Large intestine (tissue), 3 donors: ENCODE measurements at regions not wholly inside any gene's neighbourhood (a gene's known extent, or its start where the extent isn't known, plus 50 kb on each side); places are given as distances from the start of the nearest gene placed in this dataset.

ENCODE experiments used
- DNase-seq, 2 donors: peaks; one replicate each; pipeline versions ENCODE4 v3.0.0 to v3.0.0-alpha.2; 2013
- H3K27ac ChIP-seq: one replicate; pipeline ENCODE4 v1.5.1; 2013; ENCODE audit warnings: low read length
- H3K27me3 ChIP-seq: 2 replicates; pipeline ENCODE4 v1.6.1; 2013; ENCODE audit warnings: low read length; ENCODE audit not compliant: control insufficient read depth, insufficient read depth
- H3K36me3 ChIP-seq: 2 replicates; pipeline ENCODE4 v1.6.1; 2013; ENCODE audit warnings: low read length; ENCODE audit not compliant: control insufficient read depth, insufficient read depth
- H3K4me1 ChIP-seq: one replicate; pipeline ENCODE4 v1.6.1; 2013; ENCODE audit warnings: low read length; ENCODE audit not compliant: control insufficient read depth, insufficient read depth
- H3K4me3 ChIP-seq: one replicate; pipeline ENCODE4 v1.5.1; 2013; ENCODE audit warnings: low read length
- H3K9me3 ChIP-seq: one replicate; pipeline ENCODE4 v1.6.1; 2013; ENCODE audit warnings: mild to moderate bottlenecking, low read depth, low read length, moderate library complexity; ENCODE audit not compliant: control insufficient read depth
- WGBS: methylation state at CpG from one replicate; pipeline ENCODE4 v1.1.5; 2013; ENCODE audit warnings: low lambda C conversion rate; ENCODE audit not compliant: insufficient coverage; 5-methylcytosine and 5-hydroxymethylcytosine counted together

GRCh38 chr12:87772401-87772800 is 256.8 kb downstream of the C12orf50 start:
- Histone ChIP-seq H3K4me3 (no peak overlapping the region), H3K27ac (no peak overlapping the region), H3K27me3 (no peaks in the 10 kb centered on the region), H3K4me1 (no peaks in the 10 kb centered on the region), H3K36me3 (no peaks in the 10 kb centered on the region), H3K9me3 (no peaks in the 10 kb centered on the region)
- DNase-seq, result no peak
- 90% methylated on average over 2 of the region's 2 CpGs for WGBS

- Histone ChIP-seq H3K9me3 (no peaks in the 10 kb centered on the region), H3K27ac (no peak overlapping the region), H3K36me3 (no peaks in the 10 kb centered on the region), H3K4me1 (no peaks in the 10 kb centered on the region), H3K27me3 (no peaks in the 10 kb centered on the region), H3K4me3 (no peak overlapping the region)
- 92% methylated on average over 7 of the region's 11 CpGs for WGBS
- DNase-seq, result no peak
These were observed 260.5 kb downstream of the C12orf50 start for GRCh38 chr12:87768501-87769287.

DNA sequence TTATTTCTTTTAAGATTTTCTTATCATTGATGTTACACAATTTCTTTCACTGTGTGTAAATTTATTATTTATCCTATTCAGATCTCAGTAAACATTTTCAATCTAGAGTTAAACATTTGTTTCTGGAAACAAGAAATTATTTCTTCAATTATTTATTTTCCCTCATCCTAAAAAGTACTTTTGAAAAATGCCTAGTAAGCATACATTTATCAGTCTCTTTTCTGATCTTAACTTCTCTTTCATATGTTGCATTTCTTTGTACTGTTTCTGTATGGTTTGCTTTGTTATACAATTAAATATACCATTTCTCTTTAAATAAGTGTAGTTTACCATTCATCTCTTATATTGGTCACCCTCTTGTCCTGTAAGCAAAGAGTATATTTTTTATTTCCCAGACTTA is 263.2 kb downstream of the C12orf50 start:
- no peaks in the 10 kb centered on the region for H3K4me1 ChIP-seq
- no peak overlapping the region for H3K4me3 ChIP-seq
- H3K27me3 ChIP-seq, result no peaks in the 10 kb centered on the region
- no peak overlapping the region for H3K27ac ChIP-seq
- no peaks in the 10 kb centered on the region for H3K9me3 ChIP-seq
- DNase-seq, result no peak
- H3K36me3 ChIP-seq, result no peaks in the 10 kb centered on the region

GRCh38 chr12:87760943-87761342 is 268.3 kb downstream of the C12orf50 start:
- H3K9me3 ChIP-seq, result no peaks in the 10 kb centered on the region
- no peak overlapping the region for H3K4me3 ChIP-seq
- H3K27ac ChIP-seq, result no peak overlapping the region
- H3K27me3 ChIP-seq, result no peaks in the 10 kb centered on the region
- H3K36me3 ChIP-seq, result no peaks in the 10 kb centered on the region
- no peaks in the 10 kb centered on the region for H3K4me1 ChIP-seq
- no peak for DNase-seq
- 0% methylated on average over 1 of the region's 2 CpGs for WGBS

- Histone ChIP-seq H3K27ac (no peak overlapping the region), H3K9me3 (no peaks in the 10 kb centered on the region), H3K27me3 (no peaks in the 10 kb centered on the region), H3K4me3 (no peak overlapping the region), H3K4me1 (no peaks in the 10 kb centered on the region), H3K36me3 (no peaks in the 10 kb centered on the region)
- no peak for DNase-seq
These were observed 270.9 kb downstream of the C12orf50 start for GRCh38 chr12:87758271-87758670.

- Histone ChIP-seq H3K27ac (no peak overlapping the region), H3K27me3 (no peaks in the 10 kb centered on the region), H3K36me3 (no peaks in the 10 kb centered on the region), H3K4me3 (no peak overlapping the region), H3K9me3 (no peaks in the 10 kb centered on the region), H3K4me1 (no peaks in the 10 kb centered on the region)
- no peak for DNase-seq
- WGBS, result no CpG with 5 or more reads among the region's 3 CpGs
These were observed 272.5 kb downstream of the C12orf50 start for GRCh38 chr12:87756721-87757120.

DNA sequence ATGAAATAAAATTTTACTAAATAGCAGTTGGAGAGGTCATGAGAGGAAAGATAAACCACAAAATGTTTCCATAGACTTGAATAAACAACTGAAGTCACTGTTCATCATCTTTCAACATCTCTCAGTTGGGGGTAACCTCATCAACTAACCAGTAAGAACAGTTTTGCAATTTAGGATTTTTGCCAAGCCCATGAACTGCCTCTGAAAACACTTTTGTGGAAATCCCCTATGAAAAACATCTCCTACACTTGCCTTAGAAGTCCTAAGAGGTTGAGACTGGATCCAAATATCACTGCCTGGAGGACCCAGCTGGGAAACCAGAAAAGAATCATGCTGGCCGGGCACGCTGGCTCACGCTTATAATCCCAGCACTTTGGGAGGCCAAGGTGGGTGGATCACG is 273.1 kb downstream of the C12orf50 start:
- H3K9me3 ChIP-seq, result no peaks in the 10 kb centered on the region
- no peak overlapping the region for H3K4me3 ChIP-seq
- no peaks in the 10 kb centered on the region for H3K4me1 ChIP-seq
- no CpG with 5 or more reads among the region's 4 CpGs for WGBS
- no peaks in the 10 kb centered on the region for H3K27me3 ChIP-seq
- H3K36me3 ChIP-seq, result no peaks in the 10 kb centered on the region
- DNase-seq, result no peak
- no peak overlapping the region for H3K27ac ChIP-seq

DNA sequence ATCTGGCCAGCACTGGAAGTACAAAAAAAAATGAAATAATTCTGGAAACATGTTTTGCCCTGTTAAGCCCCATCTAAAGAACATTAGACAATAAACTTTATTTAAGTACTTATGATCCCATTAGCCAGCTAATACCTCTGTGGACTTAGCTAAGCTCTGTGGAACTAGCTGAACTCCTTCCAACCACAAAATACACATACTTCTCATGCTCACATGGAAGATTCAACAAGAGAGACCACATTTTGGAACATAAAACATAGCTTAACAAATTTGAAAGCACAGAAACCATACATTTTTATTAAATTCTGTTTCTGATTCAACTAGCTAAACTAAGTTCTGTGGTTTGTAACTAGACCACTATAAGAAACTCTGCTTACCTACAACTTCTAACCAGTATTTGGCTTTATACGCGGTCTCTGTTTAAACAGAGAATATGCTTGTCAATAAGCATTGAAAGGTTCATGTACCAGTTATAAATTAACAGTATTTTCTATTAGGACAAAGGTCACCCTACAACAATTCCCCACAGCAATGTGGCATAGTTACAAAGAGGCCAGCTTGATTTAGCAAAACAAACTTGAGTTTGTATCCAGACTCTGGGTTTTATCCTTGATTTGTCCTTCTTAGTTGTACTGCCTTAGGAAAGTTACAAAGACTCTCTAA is 300.1 kb downstream of the C12orf50 start:
- no peaks in the 10 kb centered on the region for H3K9me3 ChIP-seq
- H3K27ac ChIP-seq, result no peak overlapping the region
- H3K36me3 ChIP-seq, result no peaks in the 10 kb centered on the region
- H3K4me3 ChIP-seq, result no peak overlapping the region
- no CpG with 5 or more reads among the region's 2 CpGs for WGBS
- H3K4me1 ChIP-seq, result no peaks in the 10 kb centered on the region
- H3K27me3 ChIP-seq, result no peaks in the 10 kb centered on the region
- DNase-seq, result peak in 1 of 2 donors; percentile 39

- H3K36me3 ChIP-seq, result no peaks in the 10 kb centered on the region
- 72% methylated on average over 3 of the region's 3 CpGs for WGBS
- no peaks in the 10 kb centered on the region for H3K27me3 ChIP-seq
- H3K4me1 ChIP-seq, result no peaks in the 10 kb centered on the region
- no peak for DNase-seq
- H3K4me3 ChIP-seq, result no peak overlapping the region
- no peak overlapping the region for H3K27ac ChIP-seq
- no peaks in the 10 kb centered on the region for H3K9me3 ChIP-seq
These were observed 308.2 kb downstream of the C12orf50 start for GRCh38 chr12:87720967-87721366.

DNA sequence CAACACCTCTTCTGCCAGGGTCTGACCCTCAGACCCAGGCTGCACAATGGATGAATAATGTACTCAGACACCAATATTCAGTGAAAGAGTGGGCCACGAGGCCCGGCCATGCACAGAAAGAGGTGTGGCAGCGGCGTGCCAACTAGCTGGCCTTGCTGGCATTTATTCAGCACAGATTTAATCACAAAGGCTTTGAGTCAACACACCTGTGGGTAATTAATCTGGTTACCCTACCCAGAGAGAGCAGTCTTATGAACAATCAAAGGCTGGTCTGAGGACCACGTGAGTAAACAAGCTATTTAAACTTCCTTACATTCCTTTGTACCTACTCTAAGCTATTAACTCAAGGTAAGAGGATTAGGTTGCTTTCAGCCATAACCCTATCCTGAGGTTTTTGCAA is 324.8 kb downstream of the C12orf50 start:
- no CpG with 5 or more reads among the region's 5 CpGs for WGBS
- H3K36me3 ChIP-seq, result no peaks in the 10 kb centered on the region
- H3K4me3 ChIP-seq, result no peak overlapping the region
- H3K9me3 ChIP-seq, result no peaks in the 10 kb centered on the region
- no peak overlapping the region for H3K27ac ChIP-seq
- no peak for DNase-seq
- H3K4me1 ChIP-seq, result no peaks in the 10 kb centered on the region
- no peaks in the 10 kb centered on the region for H3K27me3 ChIP-seq
